NCI-H2227 (cell line): ENCODE measurements at regions not wholly inside any gene's neighbourhood (a gene's known extent, or its start where the extent isn't known, plus 50 kb on each side); places are given as distances from the start of the nearest gene placed in this dataset.
"Not testable (repeated sequence)": the region's sequence is repeated elsewhere in the genome, so short reads cannot be mapped to it uniquely, and the experiment has no call there.

Experiments used
- DNase-seq: peaks from one replicate; lab custom pipeline; 2025; ENCODE audit not compliant: unreplicated experiment; lab: John Stamatoyannopoulos, UW

DNA sequence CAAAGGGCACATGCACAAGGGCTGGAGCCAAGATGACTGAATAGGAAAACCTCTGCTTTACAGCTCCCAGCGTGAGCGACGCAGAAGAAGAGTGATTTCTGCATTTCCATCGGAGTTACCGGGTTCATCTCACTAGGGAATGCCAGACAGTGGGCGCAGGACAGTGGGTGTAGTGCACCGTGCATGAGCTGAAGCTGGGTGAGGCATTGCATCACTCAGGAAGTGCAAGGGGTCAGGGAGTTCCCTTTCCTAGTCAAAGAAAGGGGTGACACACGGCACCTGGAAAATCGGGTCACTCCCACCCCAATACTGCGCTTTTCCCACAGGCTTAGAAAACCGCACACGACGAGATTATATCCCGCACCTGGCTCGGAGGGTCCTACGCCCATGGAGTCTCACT lies 64.5 kb upstream of the HTR1E start:
- DNase-seq: not testable (repeated sequence)

DNA sequence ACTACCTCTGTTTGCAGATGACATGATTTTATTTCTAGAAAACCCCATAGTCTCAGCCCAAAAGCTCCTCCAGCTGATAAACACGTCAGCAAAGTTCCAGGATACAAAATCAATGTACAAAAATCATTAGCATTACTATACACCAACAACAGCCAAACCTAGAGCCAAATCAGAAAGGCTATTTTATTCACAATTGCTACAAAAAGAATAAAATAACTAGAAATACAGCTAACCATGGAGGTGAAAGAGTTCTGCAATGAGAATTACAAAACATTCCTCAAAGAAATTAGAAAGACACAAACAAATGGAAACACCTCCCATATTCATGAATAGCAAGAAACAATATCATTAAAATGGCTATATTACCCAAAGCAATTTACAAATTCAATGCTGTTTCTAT lies 65.6 kb upstream of the HTR1E start:
- peak; percentile 79 for DNase-seq

DNA sequence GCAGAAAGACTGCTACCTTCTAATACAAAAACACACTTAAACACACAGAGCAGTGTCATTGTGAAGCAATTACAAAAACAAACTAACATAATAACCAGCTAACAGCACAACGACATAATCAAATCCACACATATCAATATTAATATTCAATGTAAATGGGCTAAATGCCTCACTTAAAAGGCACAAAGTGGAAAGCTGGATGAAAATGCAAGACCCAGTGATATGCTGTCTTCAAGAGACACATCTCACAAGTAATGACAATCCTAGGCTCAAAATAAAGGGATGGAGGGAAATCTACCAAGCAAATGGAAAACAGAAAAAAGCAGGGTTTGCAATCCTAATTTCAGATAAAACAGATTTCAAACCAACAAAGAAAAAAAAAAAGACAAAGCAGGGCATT lies 67.8 kb upstream of the HTR1E start:
- no peak for DNase-seq

DNA sequence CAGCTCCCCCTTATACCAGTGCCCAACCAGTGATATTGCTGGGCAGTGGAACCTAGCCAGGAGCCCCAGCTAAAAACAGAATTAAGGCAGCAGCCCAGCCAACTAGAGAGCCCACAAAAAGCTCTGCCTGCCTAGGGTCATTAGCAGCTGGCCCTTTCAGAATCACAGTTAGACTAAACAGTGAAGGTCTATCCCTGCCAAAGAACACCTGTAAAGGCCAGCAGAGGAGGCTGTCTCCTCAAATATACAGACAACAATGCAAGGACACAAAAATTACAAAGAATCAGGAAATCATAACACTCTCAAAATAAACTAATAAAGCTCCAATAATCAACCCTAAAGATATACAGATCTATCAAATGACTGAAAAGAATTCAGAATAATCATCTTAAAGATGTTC lies 77.8 kb upstream of the HTR1E start:
- no peak for DNase-seq

DNA sequence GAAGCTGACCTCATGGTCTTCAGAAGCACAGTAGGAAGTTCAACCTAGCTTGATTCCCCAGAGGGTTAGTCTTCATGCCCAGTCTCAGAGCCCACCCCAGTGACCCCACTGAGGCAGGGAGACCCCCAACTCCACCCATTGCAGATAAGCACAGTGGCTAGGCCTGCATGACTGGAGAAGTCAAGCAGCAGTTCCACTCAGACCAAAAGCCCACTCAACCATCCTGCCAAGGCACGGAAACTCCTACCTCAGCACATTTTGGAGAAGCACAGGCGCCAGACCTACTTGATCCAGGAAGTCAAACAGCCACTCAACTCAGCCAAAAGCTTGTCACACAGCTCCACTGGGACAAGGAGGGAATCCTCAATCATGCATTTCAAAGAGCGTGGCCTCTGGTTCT lies 78.4 kb upstream of the HTR1E start:
- no peak for DNase-seq

DNA sequence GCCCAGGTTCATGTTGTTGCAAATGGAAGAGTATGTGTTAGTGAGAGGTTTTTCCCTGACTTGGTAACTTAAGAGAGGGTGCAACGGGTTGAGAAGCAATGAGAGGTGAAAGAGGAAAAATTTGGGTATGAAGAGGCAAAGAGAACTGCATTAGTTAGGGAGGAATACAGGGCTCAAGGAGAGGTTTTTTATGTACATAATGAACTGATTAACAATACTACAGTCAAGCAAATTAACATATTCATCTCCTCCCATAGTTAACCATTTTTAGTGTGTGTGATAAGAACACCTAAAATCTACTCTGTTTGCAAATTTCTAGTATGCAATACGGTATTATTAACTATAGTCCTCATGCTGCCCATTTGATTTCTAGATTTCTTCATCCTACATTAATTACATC lies 79.5 kb upstream of the HTR1E start:
- DNase-seq: no peak

DNA sequence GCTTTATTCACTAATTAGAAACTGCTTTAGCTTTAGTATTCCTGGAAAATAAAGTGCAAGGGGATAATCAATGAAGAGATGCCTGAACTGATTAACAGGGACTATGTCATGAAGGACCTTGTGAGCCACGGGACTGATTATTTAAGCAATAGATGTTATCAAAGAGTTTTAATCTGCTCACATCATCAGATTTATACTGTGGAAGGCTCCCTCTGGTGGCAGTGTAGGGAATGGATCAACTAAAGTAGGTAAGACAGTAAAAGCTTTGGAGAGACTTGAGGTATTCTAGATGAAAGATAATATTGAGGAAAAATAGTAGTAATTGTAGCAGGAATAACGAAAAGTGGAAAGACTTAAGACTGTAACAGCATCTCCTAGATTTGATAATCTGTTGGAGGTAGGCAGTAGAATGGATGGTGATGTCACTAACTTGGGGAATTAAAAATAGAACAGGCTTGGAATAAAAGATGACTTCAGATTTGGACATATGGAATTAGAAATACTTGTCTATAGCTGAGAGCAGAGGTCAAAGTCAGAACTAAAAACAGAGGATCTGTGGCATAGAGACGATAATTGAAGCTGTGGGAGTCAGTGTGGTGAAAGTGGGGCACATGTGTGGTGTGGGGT lies 80.3 kb upstream of the HTR1E start:
- DNase-seq: peak; percentile 4

DNA sequence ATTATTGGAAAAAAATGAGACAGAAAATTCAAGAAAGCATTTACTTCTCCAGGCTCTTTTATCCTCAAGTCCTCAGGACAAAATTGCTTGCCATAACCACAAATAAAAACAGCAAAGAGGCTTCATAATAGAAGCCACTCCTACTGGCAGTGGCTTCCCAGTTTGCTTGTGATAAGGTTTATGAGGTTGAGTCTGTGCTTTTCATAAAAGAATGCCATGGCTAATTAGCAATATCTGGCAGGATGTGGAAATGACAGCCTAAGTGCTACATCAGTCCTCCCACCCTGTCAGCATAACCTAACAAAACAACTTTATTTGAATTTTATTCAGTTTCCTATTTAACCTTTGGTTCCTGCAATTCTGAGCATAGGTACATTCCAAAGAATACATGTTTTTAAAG lies 80.9 kb upstream of the HTR1E start:
- no peak for DNase-seq

DNA sequence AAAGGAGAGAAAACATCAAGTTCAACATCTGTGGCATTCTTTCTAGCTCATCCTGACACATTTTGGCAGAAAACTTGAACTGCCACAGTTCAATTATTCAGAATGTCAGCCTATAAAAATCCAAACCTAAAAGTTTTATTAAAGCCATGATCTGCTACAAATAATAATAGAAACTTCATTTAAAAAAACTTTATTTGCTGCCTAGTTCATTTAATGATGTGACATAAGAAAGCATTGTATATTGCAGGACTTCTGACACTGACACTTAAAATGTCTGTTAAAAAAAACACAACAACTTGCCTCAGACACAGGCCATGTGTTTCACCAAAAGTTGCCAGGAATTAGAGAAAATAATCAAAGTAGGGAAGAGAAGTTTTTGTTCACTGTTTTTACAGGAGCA lies 88.3 kb upstream of the HTR1E start:
- no peak for DNase-seq

DNA sequence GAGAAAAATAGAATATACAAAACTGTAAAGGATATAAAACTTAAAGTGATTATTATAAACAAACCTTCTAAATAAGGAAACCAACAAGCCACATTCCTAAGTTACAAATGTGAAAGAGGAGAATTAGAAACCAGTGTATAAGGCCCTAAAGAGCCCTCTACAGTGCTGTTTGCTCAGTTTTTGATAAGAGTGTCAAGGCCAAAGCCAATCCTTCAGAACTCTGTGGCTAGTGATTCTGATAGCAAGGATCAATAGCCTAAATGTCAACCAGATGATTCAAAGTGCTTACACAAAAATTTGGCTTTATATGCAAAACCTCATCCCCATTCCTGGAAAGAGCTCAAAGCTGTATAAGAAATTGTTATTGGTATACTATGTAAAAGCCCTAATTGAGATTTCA lies 104.6 kb upstream of the HTR1E start:
- no peak for DNase-seq

DNA sequence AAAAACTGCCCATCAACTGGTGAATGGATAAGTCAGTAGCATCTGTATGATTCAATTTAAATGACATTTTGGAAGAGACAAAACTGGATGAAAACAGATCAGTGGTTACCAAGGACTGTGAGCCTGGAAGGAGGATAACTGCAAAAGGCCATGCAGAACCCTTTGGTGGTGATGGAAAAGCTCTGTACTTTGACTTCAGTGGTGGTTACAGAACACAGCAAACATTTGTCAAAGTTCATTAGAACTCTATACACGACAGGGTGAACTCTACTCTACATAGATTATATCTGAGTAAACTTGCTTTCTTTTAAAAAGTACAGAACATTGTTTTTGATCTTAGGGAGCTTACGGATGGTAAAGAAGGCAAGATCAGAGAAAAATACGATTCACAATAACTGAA lies 111.9 kb upstream of the HTR1E start:
- no peak for DNase-seq

DNA sequence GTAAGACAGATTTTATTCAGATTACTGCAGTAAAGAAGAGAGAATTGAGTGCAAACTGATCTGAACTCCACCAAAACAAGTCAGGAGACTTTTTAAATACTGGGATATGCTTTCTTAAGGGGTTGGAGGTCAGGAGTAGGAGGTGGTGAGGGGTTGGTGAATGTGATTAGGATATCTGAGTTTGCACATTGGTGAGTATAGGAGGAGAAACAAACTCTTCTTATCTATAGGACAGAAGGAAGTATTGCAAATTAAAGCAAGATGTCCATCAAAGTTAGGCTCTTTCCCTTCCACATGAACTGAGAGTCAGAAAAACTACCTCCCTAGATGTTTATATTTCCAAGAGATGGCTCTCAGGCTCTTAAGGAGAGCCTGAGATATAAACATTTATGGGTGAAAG lies 114.6 kb upstream of the HTR1E start:
- no peak for DNase-seq

DNA sequence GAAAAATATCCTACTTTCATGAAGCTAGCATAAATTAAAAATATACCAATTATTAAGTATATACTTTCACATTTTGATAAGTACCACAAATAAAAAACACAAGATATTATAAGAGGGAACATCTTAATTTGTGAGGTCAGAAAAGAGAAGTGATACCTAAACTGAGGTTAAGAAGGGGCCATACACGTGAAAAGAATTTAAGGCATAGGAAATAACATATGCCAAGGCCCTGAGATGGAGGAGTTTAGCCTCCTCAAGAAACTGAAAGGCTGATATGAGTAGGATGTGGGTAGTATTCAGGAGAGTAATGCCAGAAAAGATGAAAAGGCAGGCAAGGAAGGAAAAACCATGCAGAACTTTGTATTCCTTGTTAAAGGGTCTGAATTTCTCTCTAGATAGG lies 116.6 kb upstream of the HTR1E start:
- no peak for DNase-seq

DNA sequence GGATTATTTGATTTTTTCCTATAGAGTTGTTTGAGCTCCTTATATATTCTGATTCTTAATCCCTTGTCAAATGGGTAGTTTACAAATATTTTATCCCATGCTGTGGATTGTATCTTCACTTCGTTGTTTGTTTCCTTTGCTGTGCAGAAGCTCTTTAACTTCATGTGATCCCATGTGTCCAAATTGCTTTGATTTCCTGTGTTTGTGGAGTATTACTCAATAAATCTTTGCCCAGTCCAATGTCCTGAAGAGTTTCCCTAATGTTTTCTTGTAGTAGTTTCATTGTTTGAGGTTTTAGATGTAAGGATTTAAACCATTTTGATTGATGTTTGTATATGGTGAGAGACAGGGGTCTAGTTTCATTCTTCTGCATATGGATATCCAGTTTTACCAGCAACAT lies 143.7 kb upstream of the HTR1E start:
- no peak for DNase-seq

DNA sequence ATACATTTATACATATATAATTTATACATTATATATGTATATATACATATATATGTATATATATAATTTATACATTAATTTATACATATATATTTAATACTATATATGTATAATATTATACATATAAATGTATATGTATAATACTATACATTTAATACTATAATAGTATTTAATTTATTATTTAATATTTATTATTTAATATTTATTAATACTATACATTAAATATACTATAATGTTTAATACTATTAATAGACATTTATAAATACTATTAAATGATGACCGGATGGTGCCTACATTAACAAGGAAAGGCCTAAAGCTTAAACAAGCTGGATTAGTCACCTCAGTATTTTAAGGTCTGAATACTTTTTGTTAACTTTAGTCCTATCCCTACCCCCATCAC lies 145.9 kb upstream of the HTR1E start:
- no peak for DNase-seq

DNA sequence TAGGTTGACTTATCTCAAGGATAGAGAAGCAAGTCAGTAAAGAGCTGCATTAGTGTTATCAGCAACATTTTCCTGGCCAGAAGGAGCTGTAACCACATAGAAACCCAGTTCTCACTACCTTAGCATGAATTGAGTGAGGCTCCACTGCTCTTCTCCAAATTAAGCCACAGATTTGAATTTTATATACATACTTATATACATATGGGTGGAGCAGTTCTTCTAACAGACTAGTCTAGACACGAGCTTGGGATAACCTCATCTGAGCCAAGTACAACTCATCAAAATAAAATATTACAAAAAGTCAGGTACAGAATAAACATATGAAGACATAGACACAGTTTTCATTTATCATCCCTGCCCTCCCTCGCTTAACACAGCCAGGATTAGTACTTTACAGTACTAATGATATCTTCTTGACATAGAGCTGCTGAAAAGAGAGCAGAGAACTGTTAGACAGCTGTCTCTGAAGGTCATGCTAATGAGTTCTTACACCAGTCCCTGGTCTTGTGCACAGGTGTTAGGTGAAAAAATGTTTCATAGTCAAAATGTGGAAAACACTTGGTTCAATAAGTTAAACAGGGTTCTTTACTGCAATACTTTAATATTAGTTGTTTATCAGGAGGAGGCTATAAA lies 147.4 kb upstream of the HTR1E start:
- DNase-seq: no peak

DNA sequence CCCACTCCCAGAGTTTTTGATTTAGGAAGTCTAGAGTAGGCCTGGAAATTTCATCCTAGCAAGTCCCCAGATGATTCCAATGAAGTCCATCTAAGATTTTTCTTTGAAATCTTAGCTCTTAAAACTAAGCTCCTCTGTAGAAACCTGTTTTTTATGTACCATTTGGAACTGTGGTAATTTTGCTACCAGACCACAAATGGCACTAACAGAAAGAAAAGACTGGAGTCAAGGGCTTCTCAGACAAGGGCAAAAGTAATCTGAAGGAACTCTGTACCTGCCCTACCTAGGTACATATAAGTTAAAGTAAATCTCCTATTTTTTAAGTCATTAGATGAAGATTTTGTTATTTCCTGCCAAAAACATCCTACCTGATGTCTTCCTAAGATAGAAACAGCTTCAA lies 155.0 kb upstream of the HTR1E start:
- no peak for DNase-seq

DNA sequence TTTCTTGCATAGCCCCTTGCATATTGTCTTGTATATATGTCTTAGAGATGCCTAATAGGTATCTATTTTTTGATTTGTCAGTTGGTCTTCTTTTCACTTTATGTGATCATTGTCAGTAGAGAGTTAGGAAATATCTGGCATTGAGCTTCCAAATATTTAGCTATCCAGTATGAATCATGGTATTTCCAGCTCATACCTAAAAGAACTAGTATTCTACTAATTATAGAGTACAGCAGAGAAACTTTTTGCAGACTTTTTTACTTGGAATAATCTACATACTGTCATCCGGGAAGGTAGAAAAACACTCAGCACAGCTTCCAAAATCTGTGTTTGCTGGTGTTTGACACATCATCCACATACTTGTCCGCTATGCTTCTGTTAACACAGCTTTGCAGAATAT lies 156.4 kb upstream of the HTR1E start:
- DNase-seq: no peak

DNA sequence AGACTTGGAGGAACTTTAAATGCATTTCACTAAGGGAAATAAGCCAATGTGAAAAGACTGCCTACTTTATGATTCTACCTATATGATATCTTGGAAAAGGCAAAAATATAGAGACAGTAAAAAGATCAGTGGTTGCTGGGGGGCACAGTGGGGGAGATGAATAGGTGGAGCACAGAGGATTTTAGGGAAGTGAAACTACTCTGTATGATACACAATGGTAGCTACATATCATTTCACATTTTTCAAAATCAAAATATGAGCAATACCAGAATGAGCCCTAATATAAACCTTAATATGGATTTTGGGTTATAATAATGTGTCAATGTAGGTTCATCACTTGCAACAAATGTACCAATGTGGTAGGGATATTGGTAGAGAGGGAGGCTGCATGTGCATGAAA lies 161.4 kb upstream of the HTR1E start:
- DNase-seq: no peak

DNA sequence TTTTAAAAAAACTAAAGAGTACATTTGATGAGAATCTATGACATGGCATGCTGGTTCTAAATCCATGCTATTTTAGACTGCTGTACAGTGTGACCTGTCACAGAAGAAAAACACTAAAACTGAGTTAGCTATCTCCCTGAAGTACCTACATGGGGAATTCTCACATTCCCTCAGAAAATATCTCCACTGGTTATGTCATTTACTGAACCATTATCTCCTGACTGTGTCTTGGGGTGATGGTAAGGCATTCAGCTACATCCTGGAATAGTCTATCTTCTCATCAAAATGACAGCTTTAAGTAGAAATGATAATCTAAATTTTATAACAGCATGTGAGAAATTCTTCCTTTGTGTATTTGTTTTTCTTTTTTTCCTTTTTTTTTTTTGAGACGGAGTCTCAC lies 172.1 kb upstream of the HTR1E start:
- DNase-seq: no peak

DNA sequence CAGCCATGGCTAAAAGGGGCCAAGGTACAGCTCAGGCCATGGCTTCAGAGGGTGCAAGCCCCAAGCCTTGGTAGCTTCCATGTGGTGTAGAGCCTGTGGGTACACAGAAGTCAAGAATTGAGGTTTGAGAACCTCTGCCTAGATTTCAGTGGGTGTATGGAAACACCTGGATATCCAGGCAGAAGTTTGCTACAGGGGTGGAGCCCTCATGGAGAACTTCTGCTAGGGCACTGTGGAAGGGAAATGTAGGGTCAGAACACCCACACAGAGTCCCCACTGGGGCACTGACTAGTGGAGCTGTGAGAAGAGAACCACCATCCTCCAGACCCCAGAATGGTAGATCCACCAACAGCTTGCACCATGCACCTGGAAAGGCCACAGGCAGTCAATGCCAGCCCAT lies 177.4 kb upstream of the HTR1E start:
- not testable (repeated sequence) for DNase-seq

DNA sequence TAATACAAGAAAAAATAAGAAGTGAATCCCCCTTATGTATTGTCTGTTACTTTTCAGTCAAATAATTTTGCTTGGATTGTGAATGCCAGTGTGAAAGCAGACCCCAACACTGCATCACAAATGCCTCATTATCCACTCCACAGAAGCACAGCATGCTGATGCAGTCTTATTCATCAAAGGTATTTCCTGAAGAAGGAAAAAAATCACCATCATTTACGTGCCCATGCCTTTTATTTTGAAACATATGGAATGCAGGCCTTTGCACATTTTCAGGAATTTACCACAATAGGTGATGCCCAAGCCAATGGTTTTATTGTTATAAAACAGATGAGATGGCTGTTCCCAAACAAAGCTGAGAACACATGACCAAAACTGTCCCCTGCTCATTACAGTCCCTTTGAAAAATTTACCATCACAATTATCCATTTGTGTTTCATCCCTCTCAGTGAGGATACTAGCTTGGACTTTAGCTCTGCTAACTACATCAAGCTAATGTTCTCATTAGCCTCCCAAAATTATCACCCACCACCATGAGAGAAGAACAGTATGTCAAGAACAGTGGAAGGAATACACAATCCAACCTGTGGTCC lies 180.6 kb upstream of the HTR1E start:
- DNase-seq: no peak

DNA sequence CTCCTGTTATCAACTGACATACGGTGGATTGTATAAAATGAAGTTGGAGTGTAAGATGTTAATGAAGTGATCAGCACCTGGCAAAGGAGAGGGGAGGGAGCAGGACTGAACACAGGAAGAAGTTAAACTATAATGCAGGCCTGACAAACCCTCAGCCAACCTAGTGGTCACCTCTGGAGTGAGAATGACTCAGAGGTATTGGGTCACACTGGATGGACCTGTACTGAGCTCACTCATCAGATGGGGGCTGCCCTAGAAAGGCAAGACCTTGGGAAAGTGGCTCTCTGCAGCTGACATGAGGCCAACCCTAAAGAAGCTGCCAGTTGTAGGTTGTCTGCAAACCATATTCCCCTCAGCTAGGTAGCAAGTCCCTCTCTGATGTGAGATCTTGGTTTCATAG lies 193.3 kb upstream of the HTR1E start:
- no peak for DNase-seq
